Fibroblast of upper back skin (primary cell): ENCODE measurements at regions not wholly inside any gene's neighbourhood (a gene's known extent, or its start where the extent isn't known, plus 50 kb on each side); places are given as distances from the start of the nearest gene placed in this dataset.
"Not testable (repeated sequence)": the region's sequence is repeated elsewhere in the genome, so short reads cannot be mapped to it uniquely, and the experiment has no call there.

Experiments
- DNase-seq: peaks from one replicate; pipeline ENCODE4 v3.0.0-alpha.2; 2013

- DNase-seq = no peak
These were observed 1439.6 kb upstream of the ACO1 start for GRCh38 chr9:30944741-30945280.

GRCh38 chr9:30964332-30964731 lies 1420.1 kb upstream of the ACO1 start:
- no peak for DNase-seq

DNA sequence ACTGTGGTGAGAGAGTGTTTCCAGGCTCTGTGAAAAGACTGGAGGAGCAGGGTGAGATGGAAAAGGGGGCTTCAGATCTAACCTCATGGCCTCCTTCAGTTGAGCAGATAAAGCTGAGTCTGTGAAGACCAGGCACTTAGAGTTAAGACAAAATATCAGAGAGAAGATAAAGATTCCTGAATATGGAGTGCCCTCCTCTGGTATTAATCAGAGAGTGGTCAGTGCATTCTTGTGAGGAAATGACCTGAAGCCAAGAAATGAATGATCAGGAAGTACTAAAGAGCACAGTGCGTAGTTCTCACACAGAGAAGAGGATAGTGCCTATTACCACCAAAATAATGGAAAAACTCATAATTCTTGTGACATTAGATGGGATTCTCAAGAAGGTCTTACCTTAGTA lies 1417.0 kb upstream of the ACO1 start:
- peak; percentile 9 for DNase-seq

DNA sequence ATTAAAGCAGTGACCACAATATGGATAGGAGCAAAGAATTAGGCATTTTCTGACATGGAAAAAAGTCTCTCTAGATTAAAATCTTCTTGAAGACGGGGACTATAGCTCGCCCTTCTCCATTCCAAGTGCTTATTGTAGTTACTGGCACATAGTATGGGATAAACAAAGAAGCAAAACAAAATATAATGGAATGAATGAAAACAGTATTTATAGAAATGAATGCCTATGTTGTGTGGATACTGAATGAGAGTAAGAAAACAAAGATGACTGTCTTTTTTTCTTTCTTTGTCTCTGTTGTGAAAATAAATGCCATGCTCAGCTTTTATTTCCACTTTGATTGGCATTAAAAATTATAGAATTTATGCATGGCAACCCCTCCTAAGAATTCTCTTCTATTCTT lies 1414.3 kb upstream of the ACO1 start:
- no peak for DNase-seq

GRCh38 chr9:30970812-30971211 lies 1413.6 kb upstream of the ACO1 start:
- DNase-seq = no peak

DNA sequence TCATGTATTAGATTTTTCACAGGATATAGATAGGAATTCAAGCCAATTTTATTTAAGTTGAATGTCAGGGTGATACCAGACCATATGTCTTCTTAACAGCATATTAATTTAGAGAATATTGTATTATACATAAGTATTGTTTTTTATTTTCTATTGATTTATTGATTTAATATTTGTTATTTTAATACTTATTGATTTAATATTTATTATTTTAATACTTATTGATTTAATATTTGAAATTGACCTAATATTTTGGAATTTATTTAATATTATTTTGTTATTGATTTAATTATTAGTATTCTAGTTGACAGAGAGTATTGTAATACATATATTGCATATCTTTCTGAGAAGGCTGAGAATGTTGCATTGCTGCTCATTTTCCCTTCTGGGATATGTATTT lies 1411.8 kb upstream of the ACO1 start:
- no peak for DNase-seq

DNA sequence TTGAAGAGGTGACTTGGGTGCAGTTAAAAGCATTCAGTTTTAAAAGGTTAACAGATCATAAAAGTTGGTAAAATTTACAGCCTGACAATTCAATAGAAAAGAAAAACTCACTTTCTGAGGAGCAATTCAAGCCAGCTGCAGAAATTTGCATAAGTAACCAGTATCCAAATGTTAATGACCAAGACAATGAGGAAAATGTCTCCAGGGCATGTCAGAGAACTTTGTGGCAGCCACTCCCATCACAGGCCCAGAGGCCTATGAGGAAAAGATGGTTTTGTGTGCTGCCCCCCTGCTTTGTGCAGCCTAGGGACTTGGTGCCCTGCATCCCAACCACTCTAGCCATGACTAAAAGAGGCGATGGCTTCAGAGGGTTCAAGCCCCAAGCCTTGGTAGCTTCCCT lies 1406.5 kb upstream of the ACO1 start:
- DNase-seq = no peak

DNA sequence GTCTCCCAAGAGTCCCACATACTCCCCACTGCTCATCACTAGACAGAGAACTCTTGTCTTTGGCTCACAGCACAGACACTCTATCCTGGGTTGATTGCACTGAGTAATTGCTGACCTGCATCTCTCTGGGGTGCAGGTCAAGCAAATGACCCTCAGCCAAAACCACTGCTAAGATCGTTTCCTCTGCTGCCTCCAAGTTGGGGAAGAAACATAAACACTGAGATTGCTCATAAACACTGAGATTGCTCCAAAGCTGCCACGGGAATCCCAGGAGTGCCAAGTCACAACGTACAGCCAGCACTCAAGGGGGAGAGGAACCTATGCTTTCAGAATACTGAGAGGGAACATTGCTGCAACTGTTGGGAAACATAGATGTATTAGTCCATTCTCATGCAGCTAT lies 1402.1 kb upstream of the ACO1 start:
- no peak for DNase-seq

DNA sequence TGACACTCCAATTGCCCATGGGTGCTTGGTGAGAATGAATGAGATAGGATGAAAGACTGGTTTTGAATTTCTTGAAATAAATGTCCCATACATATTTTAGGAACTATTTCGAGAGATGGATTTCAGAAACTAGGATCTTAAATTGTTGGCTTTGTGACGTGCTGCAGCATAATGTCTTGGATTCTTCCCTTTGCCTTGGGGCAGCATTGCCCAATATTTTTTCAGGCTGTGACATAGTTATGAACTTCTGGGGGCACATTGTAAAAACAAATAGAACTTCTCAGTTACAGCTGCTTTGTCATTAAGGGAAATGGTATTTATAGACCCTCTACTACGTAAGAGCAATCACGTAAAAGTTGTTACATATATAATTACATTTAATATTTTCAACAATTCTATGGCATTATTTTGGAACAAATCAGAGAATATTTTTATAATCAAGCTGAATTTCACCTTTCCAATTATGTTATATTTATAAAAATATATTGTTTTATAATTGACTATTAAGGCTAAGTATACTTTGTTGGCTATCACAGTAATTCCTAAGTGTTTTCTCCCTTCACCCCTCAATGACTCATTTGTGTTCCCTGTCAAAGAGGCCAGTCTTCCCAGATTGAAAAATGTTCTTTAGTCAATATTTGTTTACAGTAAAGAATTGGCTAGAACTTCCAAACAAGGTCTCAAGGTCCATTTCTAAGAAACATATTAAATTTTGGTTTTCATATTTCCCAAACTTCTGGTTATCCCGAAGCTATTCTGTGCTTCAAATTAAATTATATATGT lies 1388.3 kb upstream of the ACO1 start:
- no peak for DNase-seq

- no peak for DNase-seq
These were observed 1387.7 kb upstream of the ACO1 start for GRCh38 chr9:30996761-30997160.

DNA sequence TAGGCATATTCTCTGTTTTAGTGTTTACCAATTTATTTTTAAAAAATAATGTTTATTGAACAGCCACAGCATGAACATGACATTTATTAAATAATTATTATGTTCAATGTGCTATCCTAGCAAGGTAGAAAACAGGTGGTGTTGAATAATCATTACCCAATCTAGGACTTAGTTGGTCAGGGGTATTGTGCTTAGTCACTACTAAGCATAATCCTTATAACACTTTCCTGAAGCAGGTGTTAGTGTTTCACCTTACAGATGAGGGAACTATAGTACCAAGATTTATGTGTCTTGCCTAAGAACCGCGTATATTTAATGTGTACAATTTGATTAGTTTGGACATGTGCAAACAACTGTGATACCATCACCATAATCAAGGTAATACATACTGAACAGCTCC lies 1387.2 kb upstream of the ACO1 start:
- DNase-seq = no peak

DNA sequence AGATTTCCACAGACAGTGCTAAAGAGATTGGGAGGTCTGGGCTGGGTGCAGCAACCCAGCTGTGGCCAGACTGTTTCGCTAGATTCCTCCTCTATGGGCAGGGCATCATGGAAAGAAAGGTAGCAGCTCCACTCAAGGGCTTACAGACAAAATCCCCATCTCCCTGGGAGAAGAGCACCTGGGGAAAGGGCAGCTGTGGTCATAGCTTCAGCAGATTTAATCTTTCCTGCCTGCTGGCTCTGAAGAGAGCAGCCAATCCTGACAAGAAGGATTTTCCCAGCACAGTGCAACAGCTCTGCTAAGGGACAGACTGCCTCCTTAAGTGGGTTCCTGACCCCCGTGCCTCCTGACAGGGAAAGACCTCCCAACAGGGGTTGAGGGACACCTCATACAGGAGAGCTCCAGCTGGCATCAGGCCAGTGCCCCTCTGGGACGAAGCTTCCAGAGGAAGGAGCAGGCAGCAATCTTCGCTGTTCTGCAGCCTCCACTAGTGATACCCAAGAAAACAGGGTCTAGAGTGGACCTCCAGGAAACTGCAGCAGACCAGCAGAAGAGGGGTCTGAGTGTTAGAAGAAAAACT lies 1379.3 kb upstream of the ACO1 start:
- DNase-seq = no peak

DNA sequence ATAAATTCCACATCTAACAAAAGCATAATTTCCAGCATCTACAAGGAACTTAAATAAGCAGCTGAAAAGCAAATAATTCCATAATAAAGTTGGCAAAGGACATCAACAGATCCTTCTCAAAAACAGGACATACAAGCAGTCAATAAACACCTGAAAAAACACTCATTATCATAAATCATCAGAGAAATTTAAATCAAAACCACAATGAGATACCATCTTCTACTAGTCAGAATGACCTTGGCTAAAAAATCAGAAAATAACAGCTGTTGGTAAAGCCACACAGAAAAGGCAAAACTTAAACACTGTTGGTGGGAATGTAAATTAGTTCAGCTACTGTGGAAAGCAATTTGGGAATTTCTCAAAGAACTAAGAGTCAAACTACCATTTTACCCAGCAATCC lies 1371.1 kb upstream of the ACO1 start:
- DNase-seq = no peak

GRCh38 chr9:31023847-31024246 lies 1360.6 kb upstream of the ACO1 start:
- no peak for DNase-seq

DNA sequence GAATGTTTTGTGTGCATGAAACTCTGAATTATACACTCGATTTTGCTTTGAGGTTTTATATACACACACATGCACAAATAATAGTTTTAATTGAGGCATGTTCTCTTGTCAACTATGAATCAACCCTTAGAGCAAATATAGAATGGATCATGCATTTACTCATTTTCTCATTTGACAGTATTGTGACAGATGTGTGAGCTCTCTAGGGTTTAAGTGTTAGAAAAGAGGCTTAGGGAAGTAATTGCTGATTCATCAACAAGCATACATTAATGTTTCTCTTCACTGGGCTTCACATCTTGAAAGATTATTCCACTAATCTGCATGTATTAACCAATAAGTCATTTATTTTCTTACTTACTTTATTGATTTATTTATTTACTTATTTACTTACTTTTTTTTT lies 1356.8 kb upstream of the ACO1 start:
- DNase-seq = no peak

- DNase-seq = no peak
These were observed 1356.3 kb upstream of the ACO1 start for GRCh38 chr9:31028137-31028536.

GRCh38 chr9:31030741-31031202 lies 1353.7 kb upstream of the ACO1 start:
- DNase-seq = peak; percentile 70

- DNase-seq = no peak
These were observed 1352.2 kb upstream of the ACO1 start for GRCh38 chr9:31032206-31032605.

GRCh38 chr9:31034311-31034710 lies 1350.1 kb upstream of the ACO1 start:
- DNase-seq = no peak

DNA sequence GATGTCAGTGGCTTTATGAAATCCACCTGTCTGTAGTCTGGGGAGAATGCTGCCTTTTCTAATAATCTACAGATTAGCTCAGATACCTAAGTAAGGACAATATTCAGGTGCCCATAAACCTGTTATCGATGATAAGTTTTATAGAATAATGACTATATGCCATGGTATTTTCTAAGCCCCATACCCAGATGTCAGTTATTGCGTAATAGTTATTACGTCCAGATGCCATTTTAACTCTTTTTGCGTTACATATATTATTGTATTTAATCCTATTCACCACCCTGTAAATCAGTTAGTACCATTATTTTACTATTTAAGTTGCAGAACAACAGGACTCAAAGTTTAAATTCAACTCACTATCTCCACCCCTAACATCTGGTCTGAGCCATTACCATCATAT lies 1343.9 kb upstream of the ACO1 start:
- no peak for DNase-seq

- no peak for DNase-seq
These were observed 1338.6 kb upstream of the ACO1 start for GRCh38 chr9:31045810-31046209.

DNA sequence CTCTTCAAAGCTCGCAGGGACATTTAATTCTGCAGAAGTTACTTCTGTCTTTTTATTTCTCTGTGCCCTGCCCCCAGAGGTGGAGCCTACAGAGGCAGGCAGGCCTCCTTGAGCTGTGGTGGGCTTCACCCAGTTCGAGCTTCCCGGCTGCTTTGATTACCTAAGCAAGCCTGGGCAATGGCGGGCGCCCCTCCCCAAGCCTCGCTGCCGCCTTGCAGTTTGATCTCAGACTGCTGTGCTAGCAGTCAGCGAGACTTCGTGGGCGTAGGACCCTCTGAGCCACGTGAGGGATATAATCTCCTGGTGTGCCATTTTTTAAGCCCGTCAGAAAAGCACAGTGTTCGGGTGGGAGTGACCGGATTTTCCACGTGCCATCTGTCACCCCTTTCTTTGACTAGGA lies 1322.9 kb upstream of the ACO1 start:
- DNase-seq = not testable (repeated sequence)

- no peak for DNase-seq
These were observed 1318.8 kb upstream of the ACO1 start for GRCh38 chr9:31065691-31066090.

DNA sequence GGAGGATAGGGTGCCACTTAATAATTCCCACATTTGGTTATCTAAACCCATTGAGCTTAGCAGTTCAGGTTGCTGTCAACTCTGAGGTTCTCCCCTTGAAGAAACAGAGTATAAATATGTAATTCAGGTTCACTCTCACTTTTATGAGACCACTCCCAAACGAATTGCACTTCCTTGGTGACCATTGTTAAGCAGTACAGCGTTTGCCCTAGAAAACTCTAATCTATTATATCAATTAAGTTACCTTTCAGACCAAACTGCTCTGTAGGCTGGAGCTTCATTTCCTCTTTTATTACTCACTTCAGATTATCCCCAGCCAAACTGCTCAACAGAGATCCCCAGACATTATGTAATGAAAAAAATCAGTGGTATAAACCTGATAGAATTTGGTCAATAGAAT lies 1317.0 kb upstream of the ACO1 start:
- DNase-seq = no peak
